ENCODE measurements at regions not wholly inside any gene's neighbourhood (a gene's known extent, or its start where the extent isn't known, plus 50 kb on each side); places are given as distances from the start of the nearest gene placed in this dataset.

DNA sequence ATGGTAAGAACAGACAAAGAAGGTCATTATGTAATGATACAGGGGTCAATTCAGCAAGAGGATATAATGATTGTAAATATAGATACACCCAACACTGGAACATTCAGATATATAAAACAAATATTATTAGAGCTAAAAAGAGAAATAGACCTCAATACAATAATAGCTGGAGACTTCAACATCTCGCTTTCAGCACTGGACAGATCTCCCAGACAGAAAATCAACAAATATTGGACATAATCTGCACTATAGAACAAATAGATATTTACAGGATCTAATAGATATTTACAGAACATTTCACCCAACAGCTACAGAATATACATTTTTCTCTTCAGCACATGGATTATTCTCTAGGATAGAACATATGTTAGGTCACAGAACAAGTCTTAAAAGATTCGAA lies 190.6 kb upstream of the RFX3 start:
- H2BK15ac ChIP-seq (ENCODE audit: low read depth, low read length), result no peak overlapping the region
- peaks cover 0 to 3% of the 10 kb centered on the region in 2 experiments; a peak in 3 of 5 replicates for H3K9me3 Mint-ChIP-seq
- H3K56ac ChIP-seq (ENCODE audit: insufficient read length, low read depth, low read length), result no peak overlapping the region
- H4K5ac ChIP-seq (ENCODE audit: insufficient read length, low read depth, low read length), result no peak overlapping the region
- H3K4ac ChIP-seq (ENCODE audit: low read depth, low read length), result no peak overlapping the region
- no peaks in the 10 kb centered on the region for H3K27me3 Mint-ChIP-seq (ENCODE audit: low read depth)
- DNase-seq, result no peak
- H4K91ac ChIP-seq (ENCODE audit: insufficient read length, low read depth, low read length), result no peak overlapping the region
- no peaks in the 10 kb centered on the region for H3K79me1 ChIP-seq (ENCODE audit: insufficient read depth, low read depth, low read length, poor library complexity, severe bottlenecking)
- H3K27me3 ChIP-seq (ENCODE audit: insufficient read depth, low read length), result no peaks in the 10 kb centered on the region
- no peak overlapping the region for H2BK12ac ChIP-seq (ENCODE audit: insufficient read length, low read depth, low read length)
- TF ChIP-seq CTCF (conservative IDR thresholded peaks at IDR 0.05), result no peak
- no peak overlapping the region for H3K27ac Mint-ChIP-seq
- no peaks in the 10 kb centered on the region for H3K9me3 ChIP-seq (ENCODE audit: control insufficient read depth, low read depth, low read length)
- no peak overlapping the region for H3K4me3 Mint-ChIP-seq
- no peaks in the 10 kb centered on the region for H3K4me1 ChIP-seq (ENCODE audit: insufficient read depth, low read length)
- H3K14ac ChIP-seq (ENCODE audit: insufficient read depth, low read length), result no peak overlapping the region
- peaks cover 11 to 16% of the 10 kb centered on the region in 2 experiments for H3K4me1 Mint-ChIP-seq
- H3K79me2 ChIP-seq (ENCODE audit: insufficient read depth, low read length), result no peaks in the 10 kb centered on the region
- H2BK120ac ChIP-seq (ENCODE audit: low read depth, low read length, poor library complexity, severe bottlenecking), result no peak overlapping the region
- H3K36me3 Mint-ChIP-seq (ENCODE audit: insufficient read depth in 1 of 3, low read depth in 3 of 3), result no peaks in the 10 kb centered on the region
- H3K23ac ChIP-seq (ENCODE audit: insufficient read length, low read depth, low read length), result no peak overlapping the region
- H3K27ac ChIP-seq (ENCODE audit: insufficient read length, low read depth, low read length), result no peak overlapping the region
- H3T11ph ChIP-seq (ENCODE audit: low read length), result no peak overlapping the region
- H3K4me2 ChIP-seq (ENCODE audit: insufficient read depth, insufficient read length, low read length), result no peak overlapping the region
- no peak overlapping the region for H2AK5ac ChIP-seq (ENCODE audit: insufficient read length, low read length)
- no peak overlapping the region for H3K18ac ChIP-seq (ENCODE audit: insufficient read length, low read depth, low read length)
- H2BK20ac ChIP-seq (ENCODE audit: low read depth, low read length, poor library complexity, severe bottlenecking), result no peak overlapping the region
- H2BK5ac ChIP-seq (ENCODE audit: insufficient read length, low read length), result no peak overlapping the region
- no peaks in the 10 kb centered on the region for H3K23me2 ChIP-seq (ENCODE audit: insufficient read length, low read depth, low read length, poor library complexity, severe bottlenecking)
- WGBS (ENCODE audit: extremely low coverage, insufficient read length, low lambda C conversion rate), result no CpG with 5 or more reads among the region's 2 CpGs
- H3K9ac ChIP-seq (ENCODE audit: extremely low read depth, insufficient read length, low read length), result no peak overlapping the region
- no peak overlapping the region for H4K8ac ChIP-seq (replicated peaks; ENCODE audit: insufficient read length, low read depth, low read length)
- no peaks in the 10 kb centered on the region for H4K20me1 ChIP-seq (ENCODE audit: control insufficient read depth, insufficient read depth, insufficient read length)
- no peak overlapping the region for H2AFZ ChIP-seq (ENCODE audit: low read length)

Measured in H9 (cell line).